Glomerular visceral epithelial cell (primary cell): ENCODE measurements at regions not wholly inside any gene's neighbourhood (a gene's known extent, or its start where the extent isn't known, plus 50 kb on each side); places are given as distances from the start of the nearest gene placed in this dataset.
A peak's percentile ranks its signal among the peaks of the same experiment; 100 is the strongest.

Experiments
- DNase-seq: peaks from one replicate; pipeline ENCODE4 v3.0.0-alpha.2; 2016; ENCODE audit errors: extremely low spot score

DNA sequence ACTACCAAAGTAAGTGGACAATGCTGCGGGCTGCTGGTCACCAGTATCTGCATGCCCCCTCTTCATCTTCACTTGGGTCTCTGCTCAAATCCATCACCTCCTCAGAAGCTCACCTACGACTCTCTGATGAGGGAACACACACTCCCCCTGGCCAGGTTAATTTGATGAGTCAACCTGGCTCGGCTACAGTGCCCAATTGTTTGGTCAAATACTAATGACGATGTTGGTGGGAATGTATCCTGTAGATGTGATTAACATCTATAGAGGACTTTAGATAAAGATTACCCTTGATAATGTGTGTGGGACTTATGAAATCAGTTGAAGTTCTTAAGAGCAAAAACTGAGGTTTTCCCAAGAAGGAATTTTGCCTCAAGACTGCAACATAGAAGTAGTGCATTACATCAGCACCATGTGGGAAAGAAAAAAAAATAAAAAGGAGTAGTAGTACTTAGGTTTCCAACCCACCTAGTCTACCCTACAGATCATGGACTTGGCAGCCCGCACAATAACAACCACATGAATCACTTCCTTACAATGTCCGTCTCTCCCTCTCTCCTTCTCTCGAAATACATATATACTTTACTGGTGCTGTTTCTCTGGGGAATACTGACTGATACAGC lies 467.3 kb downstream of the DNAH5 start:
- DNase-seq: peak; percentile 66

DNA sequence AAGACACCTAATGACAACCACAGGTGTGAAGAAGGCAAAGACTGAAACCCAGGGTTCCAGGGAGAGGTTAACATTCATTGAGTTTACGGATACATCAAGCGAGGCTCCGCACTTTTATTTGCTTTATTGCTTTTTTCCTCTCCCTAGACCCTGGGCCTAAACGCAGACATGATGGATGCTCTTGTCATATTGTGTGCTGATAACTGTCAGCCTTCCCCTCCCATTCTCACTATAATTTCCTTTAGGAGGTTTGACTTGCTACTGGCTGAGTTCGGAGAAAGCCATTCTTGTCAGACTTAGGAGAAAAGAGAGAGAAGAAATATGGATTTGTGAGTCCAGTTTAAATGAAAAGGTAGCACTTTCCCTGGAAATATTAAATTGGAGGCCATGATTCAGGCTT lies 471.6 kb downstream of the DNAH5 start:
- no peak for DNase-seq

DNA sequence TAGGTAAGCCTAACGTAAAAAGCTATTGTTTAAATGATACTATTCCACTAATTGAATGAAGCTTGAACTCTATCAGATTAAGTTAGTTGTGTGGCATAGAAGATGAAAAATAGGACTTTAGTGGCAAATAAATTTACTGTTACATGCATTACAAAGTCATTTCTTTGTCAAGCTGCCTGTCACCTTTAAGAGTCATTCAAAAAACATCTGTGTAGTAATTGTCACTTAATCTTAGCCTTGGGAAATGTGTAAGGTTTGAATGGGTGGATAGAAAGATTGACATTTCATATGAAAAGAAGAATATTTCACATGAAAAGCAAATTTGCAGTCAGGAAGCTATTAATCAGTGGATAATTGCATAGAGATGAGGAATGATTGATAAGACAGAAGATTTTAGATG lies 473.5 kb downstream of the DNAH5 start:
- DNase-seq: no peak

- no peak for DNase-seq
These were observed 474.2 kb downstream of the DNAH5 start for GRCh38 chr5:13470263-13470662.

DNA sequence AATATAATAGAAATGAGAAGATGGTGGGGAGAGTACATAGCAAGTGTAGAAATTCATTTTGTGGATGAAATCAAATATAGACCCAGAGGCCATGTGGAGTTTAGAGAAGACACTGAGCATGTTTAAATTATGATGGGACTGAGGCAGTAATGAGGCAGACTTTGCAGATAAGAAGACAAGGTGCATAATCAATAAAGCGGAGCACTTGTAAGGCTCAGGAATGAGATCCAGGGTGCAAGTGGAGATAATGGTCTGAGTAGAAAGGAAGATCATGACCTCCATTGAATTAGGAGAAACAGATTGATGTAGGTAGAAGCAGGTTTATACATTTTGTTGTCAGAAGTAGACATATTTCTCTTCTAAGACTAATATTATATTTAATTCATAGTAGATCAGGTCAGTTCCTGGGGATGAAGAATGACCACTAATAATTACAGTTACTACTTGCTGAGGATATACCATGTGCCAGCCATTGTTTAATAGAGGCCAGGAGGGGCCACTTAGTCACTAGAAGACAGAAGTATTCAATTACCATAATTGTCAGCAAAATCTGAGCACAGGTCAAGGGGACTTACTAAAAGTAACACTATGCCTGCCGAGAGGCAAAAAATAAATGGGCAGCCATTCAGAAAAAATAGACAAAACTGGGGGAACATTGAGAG lies 479.8 kb downstream of the DNAH5 start:
- no peak for DNase-seq

DNA sequence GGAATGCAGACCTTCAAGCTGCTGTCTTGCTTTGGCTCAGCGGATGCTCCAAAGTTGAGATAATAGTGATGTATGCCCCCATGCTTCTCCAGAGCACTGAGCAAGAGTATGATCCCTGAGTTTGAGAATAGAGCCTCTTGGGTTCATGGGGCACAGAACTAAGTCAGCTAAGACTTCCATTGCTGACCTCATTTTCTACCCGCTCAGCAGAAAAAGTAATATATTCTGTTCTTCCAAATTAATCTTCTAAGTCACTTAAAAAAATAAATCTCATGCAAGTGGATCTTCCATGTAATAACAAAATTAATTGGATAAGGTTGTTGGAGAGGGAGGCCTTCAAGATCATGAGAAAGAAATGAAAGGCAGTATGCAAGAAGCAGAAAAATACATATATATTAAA lies 483.9 kb downstream of the DNAH5 start:
- DNase-seq: no peak

DNA sequence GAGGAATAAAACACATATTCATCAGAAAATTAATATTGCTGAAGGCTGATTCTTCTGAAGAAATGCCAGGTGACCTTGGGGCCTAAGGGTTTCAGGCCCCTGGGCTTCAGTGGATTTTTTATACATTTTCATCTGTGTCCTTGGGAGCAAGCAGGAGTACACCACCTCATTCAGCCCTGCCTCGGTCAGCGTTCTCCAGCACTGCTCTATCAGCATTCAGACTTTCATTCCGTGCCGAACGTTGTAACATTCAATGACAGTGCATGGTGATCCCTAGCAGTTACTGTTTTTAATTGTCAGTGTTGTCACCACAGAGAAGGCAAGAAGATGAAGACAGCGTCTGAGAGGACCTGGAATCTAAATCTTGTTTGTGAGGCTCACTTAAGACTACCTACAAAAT lies 490.4 kb downstream of the DNAH5 start:
- DNase-seq: no peak

DNA sequence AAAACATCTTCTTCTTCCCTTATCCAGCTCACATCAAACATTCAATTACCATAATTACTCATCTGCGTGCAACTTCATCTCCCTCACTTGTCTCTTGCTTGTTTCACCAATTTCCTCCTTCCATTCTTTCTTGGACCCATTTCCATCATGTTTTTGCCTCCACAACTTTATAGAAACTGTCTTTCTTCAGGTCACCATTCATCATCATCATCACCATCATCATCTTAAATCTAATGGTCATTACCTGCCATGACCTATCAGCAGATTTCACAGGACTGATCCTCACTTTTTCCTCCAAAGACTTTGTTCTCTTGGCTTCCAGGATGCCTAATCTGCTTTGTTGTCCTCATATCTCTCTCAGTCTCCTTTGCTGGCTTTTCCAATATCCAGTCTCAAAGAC lies 495.6 kb downstream of the DNAH5 start:
- no peak for DNase-seq

GRCh38 chr5:13439430-13439829 lies 505.1 kb downstream of the DNAH5 start:
- no peak for DNase-seq

DNA sequence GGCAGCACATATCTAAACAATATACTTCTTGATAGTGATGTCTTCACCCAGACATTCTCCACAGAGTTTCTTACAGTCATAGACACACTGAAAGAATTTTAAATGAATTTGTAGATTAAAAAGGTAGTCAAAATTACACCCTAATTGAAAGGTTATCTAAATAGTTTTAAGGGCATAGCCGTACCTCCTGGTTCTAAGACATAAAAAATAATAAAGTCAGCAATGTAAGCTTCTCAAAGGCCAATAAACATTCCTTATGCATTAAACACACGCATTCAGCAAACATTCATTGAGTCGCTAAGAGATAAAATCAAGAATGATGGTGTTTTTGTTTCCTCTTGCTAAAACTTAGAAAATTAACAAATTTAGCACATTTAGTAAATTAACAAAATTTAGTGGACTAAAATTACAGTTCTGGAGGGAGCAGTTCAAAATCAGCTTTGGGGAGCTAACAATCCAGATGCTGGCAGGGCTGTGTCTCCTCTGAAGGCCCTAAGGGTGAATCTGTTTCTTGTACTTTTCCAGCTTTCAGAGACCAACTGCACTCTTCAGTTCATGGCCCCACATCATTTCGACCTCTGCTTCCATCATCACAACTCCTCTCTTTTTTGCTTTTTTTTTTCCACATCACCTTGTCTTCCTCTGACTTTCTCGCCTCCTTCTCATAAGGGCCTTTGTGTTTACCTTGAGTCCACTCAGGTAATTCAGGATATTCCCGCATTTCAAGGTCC lies 516.5 kb downstream of the DNAH5 start:
- no peak for DNase-seq

DNA sequence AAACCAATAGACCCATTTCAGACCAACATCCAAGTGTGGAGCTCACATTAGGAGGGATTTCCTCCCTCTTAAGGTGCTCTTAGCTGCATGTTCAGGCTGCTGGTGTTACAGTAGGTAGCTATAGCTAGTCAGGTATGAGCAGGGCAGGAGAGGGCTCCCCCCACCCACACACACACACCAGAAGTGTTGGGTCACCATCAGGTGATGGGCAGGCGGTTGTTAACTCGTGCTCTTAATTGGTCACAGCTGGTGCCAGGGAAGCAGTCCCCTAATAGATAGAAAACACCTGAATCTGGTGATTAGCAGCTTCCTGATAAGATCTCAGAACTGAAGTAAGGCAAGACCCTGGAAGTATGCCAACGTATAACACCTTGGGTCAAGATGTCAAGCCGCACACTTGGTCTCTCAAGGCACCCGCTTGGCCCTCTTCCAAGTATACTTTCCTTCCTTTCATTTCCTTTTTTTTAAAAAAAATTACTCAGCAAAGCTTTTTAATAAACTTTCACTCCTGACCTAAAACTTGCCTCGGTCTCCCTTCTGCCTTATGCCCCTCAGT lies 532.4 kb downstream of the DNAH5 start:
- no peak for DNase-seq

- peak; percentile 44 for DNase-seq
These were observed 535.9 kb downstream of the DNAH5 start for GRCh38 chr5:13408616-13409015.

GRCh38 chr5:13403351-13403750 lies 541.1 kb downstream of the DNAH5 start:
- no peak for DNase-seq

DNA sequence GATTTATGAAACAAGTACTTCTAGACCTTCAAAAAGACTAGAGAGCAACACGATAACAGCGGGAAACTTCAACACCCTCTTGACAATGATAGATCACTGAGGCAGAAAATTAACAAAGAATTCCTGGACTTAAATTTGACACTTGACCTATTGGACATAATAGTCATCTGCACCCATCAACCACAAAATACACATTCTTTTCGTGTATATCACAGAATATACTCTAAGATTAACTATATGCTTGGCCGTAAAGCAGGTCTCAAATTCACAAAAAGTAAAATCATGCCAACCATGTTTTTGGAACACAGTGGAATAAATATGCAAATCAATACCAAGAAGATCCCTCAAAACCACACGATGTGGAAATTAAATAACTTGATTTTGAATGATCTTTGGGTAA lies 559.4 kb downstream of the DNAH5 start:
- DNase-seq: no peak

DNA sequence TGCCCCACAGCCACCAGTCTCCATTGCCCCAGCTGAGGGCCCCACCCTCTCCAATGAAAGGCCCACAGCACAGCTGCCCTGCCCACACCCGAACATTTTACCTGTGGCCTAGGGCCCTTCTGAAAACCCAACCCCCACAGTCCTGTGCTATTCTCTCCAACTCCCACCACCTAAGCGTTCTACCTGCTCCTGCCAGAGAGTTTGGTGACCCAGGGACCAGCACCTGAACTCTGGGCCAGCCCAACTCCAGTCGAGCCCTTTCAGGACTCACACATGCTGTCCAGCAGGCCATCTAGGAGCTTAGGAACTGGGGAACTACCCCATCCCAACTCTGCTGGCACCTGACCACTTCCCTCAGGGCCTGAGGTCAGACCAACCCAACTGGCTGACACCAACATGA lies 562.3 kb downstream of the DNAH5 start:
- no peak for DNase-seq

DNA sequence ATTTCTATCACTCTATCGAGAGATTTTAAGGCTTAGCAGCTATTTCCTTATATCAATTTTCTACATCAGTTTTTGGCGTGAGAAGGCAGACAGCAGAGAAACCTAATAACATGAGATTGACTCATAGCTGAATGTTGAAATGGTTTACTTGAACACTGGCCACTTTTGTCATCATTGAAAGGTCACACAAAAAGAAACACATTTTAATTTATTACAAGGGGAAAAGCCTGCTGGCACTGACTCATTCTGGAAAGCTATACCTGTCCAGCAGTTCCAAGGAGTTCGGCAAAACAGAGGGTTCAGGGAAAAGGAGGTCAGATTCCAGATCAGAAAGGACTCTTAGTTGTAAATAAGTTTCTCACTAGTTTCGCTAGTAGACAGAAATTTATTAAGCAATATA lies 566.4 kb downstream of the DNAH5 start:
- no peak for DNase-seq

- peak; percentile 27 for DNase-seq
These were observed 585.1 kb downstream of the DNAH5 start for GRCh38 chr5:13359344-13359743.

DNA sequence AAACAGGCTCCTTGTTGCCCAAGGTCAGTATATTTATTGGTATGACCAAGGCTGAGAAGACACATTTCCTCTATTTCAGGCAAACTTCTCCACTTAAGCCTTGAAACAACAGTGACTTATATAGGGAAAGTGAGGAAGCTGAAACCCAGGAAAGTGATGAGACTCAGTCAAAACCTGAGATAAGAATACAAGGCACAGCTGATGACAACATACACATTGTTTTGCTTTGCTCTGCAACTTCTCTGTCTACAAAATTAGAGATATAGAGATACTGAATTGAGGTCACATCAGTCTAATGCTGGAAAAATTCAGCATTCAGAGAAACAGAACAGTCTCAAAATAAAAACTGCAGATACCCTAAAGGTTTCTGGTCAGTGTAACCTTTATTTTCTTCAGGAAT lies 586.1 kb downstream of the DNAH5 start:
- no peak for DNase-seq

DNA sequence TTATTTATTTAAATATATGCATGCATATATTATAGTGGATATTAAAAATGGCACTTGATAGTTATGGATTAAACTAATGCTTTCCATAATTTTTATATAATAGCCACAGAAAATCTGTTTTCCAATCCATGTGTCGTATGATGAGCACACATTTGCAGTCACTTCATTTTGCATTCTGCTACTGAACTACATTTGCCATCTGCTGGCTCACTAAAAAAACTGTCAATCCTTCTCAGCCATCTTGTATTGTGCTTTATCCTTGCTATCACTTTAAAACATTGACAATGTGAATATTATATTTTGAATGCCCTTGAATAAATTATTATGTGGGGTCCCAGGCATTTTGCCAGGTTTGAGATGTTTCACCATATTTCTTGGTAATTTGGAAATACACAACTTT lies 586.6 kb downstream of the DNAH5 start:
- DNase-seq: no peak

GRCh38 chr5:13356226-13356625 lies 588.3 kb downstream of the DNAH5 start:
- DNase-seq: no peak

DNA sequence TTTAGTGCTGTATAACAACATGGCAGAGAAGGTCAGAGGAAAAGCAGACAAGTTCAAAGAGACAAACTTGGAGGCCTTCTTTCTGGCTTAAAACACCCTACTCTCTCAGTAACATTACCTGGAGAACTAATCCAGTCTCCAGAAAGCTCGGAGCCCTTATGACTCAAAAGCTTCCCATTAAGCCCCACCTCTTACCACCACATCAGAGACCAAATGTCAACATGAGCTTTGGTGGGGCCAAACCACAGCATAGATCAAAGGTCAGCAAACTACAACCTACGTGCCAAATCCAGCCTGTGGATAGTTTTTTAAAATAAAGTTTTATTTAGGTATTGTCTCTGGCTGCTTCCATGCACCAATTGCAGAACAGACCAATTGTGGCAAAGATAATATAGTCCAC lies 589.9 kb downstream of the DNAH5 start:
- DNase-seq: peak; percentile 43

GRCh38 chr5:13350767-13351166 lies 593.7 kb downstream of the DNAH5 start:
- DNase-seq: peak; percentile 23

GRCh38 chr5:13348568-13348967 lies 595.9 kb downstream of the DNAH5 start:
- DNase-seq: no peak
